H1 (cell line): ENCODE measurements at regions not wholly inside any gene's neighbourhood (a gene's known extent, or its start where the extent isn't known, plus 50 kb on each side); places are given as distances from the start of the nearest gene placed in this dataset.

Experiments used
- CTCF ChIA-PET: fragments of 300-600 bp; sonication (Branson Sonifier 250); formaldehyde crosslinking; loops from one replicate; lab custom pipeline; 2021; ENCODE audit not compliant: partially characterized antibody; lab: Charles Lee
- POLR2A ChIA-PET: fragments of 300-600 bp; sonication (Branson Sonifier 250); formaldehyde crosslinking; loops from one replicate; lab custom pipeline; 2021; ENCODE audit warnings: inconsistent platforms; ENCODE audit not compliant: partially characterized antibody; lab: Charles Lee
- DNase-seq, 2 experiments: peaks; one replicate each; pipeline versions ENCODE4 v3.0.0 to v3.0.0-alpha.2; 2010 to 2022; ENCODE audit warnings: low spot score in 2 of 2, low read depth in 1 of 2, mixed read lengths in 1 of 2
- FAIRE-seq: peaks from 2 replicates; lab custom pipeline; 2011; peaks lifted over from hg19 to GRCh38; lab: Jason Lieb, UNC
- H2AFZ ChIP-seq: 2 replicates; pipeline ENCODE4 v1.8.1; 2012; ENCODE audit warnings: low read length, inconsistent platforms
- H2AK5ac ChIP-seq: 2 replicates; pipeline ENCODE4 v1.6.1; 2013; ENCODE audit warnings: low read depth, low read length
- H2BK120ac ChIP-seq: replicated peaks from 2 replicates; pipeline ENCODE3; 2013; ENCODE audit warnings: low read depth, low read length, inconsistent platforms
- H2BK12ac ChIP-seq: 2 replicates; pipeline ENCODE4 v1.6.1; 2013; ENCODE audit warnings: low read depth, low read length
- H2BK15ac ChIP-seq: 2 replicates; pipeline ENCODE4 v1.6.1; 2013; ENCODE audit warnings: low read length
- H2BK20ac ChIP-seq: 2 replicates; pipeline ENCODE4 v1.6.1; 2013; ENCODE audit warnings: low read length
- H2BK5ac ChIP-seq: 2 replicates; pipeline ENCODE4 v1.6.1; 2013; ENCODE audit warnings: low read depth, low read length
- H3K14ac ChIP-seq: 2 replicates; pipeline ENCODE4 v1.6.1; 2013; ENCODE audit warnings: inconsistent platforms; ENCODE audit not compliant: insufficient read length
- H3K18ac ChIP-seq: 2 replicates; pipeline ENCODE4 v1.6.1; 2013; ENCODE audit warnings: low read length; ENCODE audit errors: extremely low read depth
- H3K23ac ChIP-seq: 2 replicates; pipeline ENCODE4 v1.6.1; 2013; ENCODE audit warnings: inconsistent platforms; ENCODE audit not compliant: insufficient read length
- H3K23me2 ChIP-seq: 2 replicates; pipeline ENCODE4 v1.6.1; 2013; ENCODE audit warnings: low read depth, low read length
- H3K27ac ChIP-seq: 2 replicates; pipeline ENCODE4 v1.6.1; 2011; ENCODE audit warnings: low read depth, low read length, inconsistent platforms
- H3K27me3 ChIP-seq, 4 experiments: replicated peaks in 1 of 4; 1 replicate in 1 of 4; 2 replicates in 3 of 4; pipeline versions ENCODE4 v1.6.1 to v1.8.1; 2011 to 2013; ENCODE audit warnings: low read length in 3 of 4, mild to moderate bottlenecking in 3 of 4, inconsistent platforms in 2 of 4, mixed read lengths in 2 of 4, moderate library complexity in 1 of 4; ENCODE audit not compliant: control insufficient read depth in 3 of 4, insufficient read depth in 3 of 4; ENCODE audit errors: extremely low read depth in 1 of 4
- H3K36me3 ChIP-seq, 4 experiments: 2 replicates each; pipeline versions ENCODE4 v1.6.1 to v1.8.1; 2011 to 2013; ENCODE audit warnings: mild to moderate bottlenecking in 4 of 4, low read length in 3 of 4, moderate library complexity in 2 of 4, control low read depth in 1 of 4, inconsistent platforms in 1 of 4; ENCODE audit not compliant: insufficient read depth in 4 of 4, control insufficient read depth in 2 of 4
- H3K4ac ChIP-seq: replicated peaks from 2 replicates; pipeline ENCODE3; 2013; ENCODE audit warnings: low read length, low read depth, mixed read lengths, inconsistent platforms; ENCODE audit not compliant: insufficient read length
- H3K4me1 ChIP-seq, 4 experiments: replicated peaks in 1 of 4; 1 replicate in 1 of 4; 2 replicates in 3 of 4; pipeline versions ENCODE4 v1.6.1 to v1.8.1; 2011 to 2013; ENCODE audit warnings: low read length in 3 of 4, inconsistent platforms in 2 of 4, mixed read lengths in 1 of 4; ENCODE audit not compliant: insufficient read depth in 4 of 4, control insufficient read depth in 3 of 4
- H3K4me2 ChIP-seq, 2 experiments: 2 replicates each; pipeline versions ENCODE4 v1.6.1 to v1.8.1; 2011 to 2013; ENCODE audit warnings: low read depth in 2 of 2, low read length in 2 of 2, control low read depth in 1 of 2, inconsistent platforms in 1 of 2, mild to moderate bottlenecking in 1 of 2; ENCODE audit not compliant: insufficient read depth in 1 of 2
- H3K4me3 ChIP-seq, 4 experiments: fragments of 200-600, 300-600 bp in 1 of 4; sonication (generic), shearing (Covaris generic), sonication (Bioruptor Twin) in 1 of 4; 2 replicates each; pipeline versions ENCODE4 v1.5.1 to v1.8.1; 2011 to 2016; ENCODE audit warnings: low read length in 4 of 4, low read depth in 3 of 4, control low read depth in 2 of 4, inconsistent platforms in 2 of 4, mild to moderate bottlenecking in 2 of 4, mixed read lengths in 1 of 4, moderate library complexity in 1 of 4; ENCODE audit not compliant: insufficient read depth in 2 of 4; ENCODE audit errors: extremely low read depth in 1 of 4
- H3K56ac ChIP-seq: replicated peaks from 2 replicates; pipeline ENCODE3; 2013; ENCODE audit warnings: low read depth, mild to moderate bottlenecking, mixed read lengths, low read length, inconsistent platforms; ENCODE audit not compliant: insufficient read length
- H3K79me1 ChIP-seq: 2 replicates; pipeline ENCODE4 v1.6.1; 2013; ENCODE audit warnings: low read depth, low read length, control low read depth
- H3K79me2 ChIP-seq, 2 experiments: 2 replicates each; pipeline versions ENCODE4 v1.6.1 to v1.8.1; 2012 to 2013; ENCODE audit warnings: low read length in 2 of 2, mild to moderate bottlenecking in 2 of 2, inconsistent platforms in 1 of 2; ENCODE audit not compliant: insufficient read depth in 2 of 2, control insufficient read depth in 1 of 2
- H3K9ac ChIP-seq, 4 experiments: replicated peaks in 1 of 4; 1 replicate in 1 of 4; 2 replicates in 3 of 4; pipeline versions ENCODE4 v1.6.1 to v1.8.1; 2011 to 2013; ENCODE audit warnings: low read depth in 3 of 4, low read length in 3 of 4, control low read depth in 2 of 4, mild to moderate bottlenecking in 2 of 4, moderate library complexity in 2 of 4, inconsistent platforms in 1 of 4; ENCODE audit errors: extremely low read depth in 1 of 4
- H3K9me3 ChIP-seq, 2 experiments: 2 replicates each; pipeline versions ENCODE4 v1.6.1 to v1.8.1; 2012 to 2013; ENCODE audit warnings: mild to moderate bottlenecking in 2 of 2, moderate library complexity in 2 of 2, control low read depth in 1 of 2, inconsistent platforms in 1 of 2, low read depth in 1 of 2, low read length in 1 of 2, mixed read lengths in 1 of 2; ENCODE audit not compliant: insufficient read depth in 2 of 2
- H4K20me1 ChIP-seq, 2 experiments: replicated peaks in 1 of 2; 2 replicates each; pipeline versions ENCODE3 to v1.8.1; 2011 to 2013; ENCODE audit warnings: inconsistent platforms in 2 of 2, low read length in 2 of 2, mild to moderate bottlenecking in 1 of 2; ENCODE audit not compliant: insufficient read depth in 2 of 2, control insufficient read depth in 1 of 2
- H4K5ac ChIP-seq: 2 replicates; pipeline ENCODE4 v1.6.1; 2013; ENCODE audit warnings: low read length, low read depth, mixed read lengths, inconsistent platforms; ENCODE audit not compliant: insufficient read length
- H4K8ac ChIP-seq: 2 replicates; pipeline ENCODE4 v1.8.0; 2013; ENCODE audit warnings: mild to moderate bottlenecking, moderate library complexity, low read length, inconsistent platforms; ENCODE audit not compliant: insufficient read depth; ENCODE audit errors: extremely low read depth
- H4K91ac ChIP-seq: replicated peaks from 2 replicates; pipeline ENCODE3; 2013; ENCODE audit warnings: low read length, mixed read lengths, inconsistent platforms; ENCODE audit not compliant: insufficient read length
- ATF2 ChIP-seq: IDR thresholded peaks from 2 replicates; pipeline ENCODE4 v1.6.1; 2012; ENCODE audit warnings: low read length, inconsistent platforms
- CBX8 ChIP-seq: fragments of 300-800, 300-1000 bp; sonication (generic); IDR thresholded peaks from 2 replicates; pipeline ENCODE4 v1.7.1; 2016; ENCODE audit warnings: low read depth, low read length, borderline replicate concordance
- CHD1 ChIP-seq: IDR thresholded peaks from 2 replicates; pipeline ENCODE4 v1.6.1; 2012; ENCODE audit warnings: low read depth, low read length, improper control_type of control experiment
- CHD2 ChIP-seq: IDR thresholded peaks from 2 replicates; pipeline ENCODE4 v1.6.1; 2012; ENCODE audit warnings: low read length, improper control_type of control experiment
- EZH2 ChIP-seq: fragments of 200-600 bp; sonication (generic); IDR thresholded peaks from 2 replicates; pipeline ENCODE4 v1.7.1; 2012; ENCODE audit warnings: low read depth, mild to moderate bottlenecking, moderate library complexity, low read length, inconsistent platforms; ENCODE audit not compliant: severe bottlenecking
- GABPA ChIP-seq: IDR thresholded peaks from 2 replicates; pipeline ENCODE4 v1.6.1; 2011; ENCODE audit warnings: mild to moderate bottlenecking, low read length, moderate library complexity, borderline replicate concordance; ENCODE audit not compliant: insufficient read depth
- HDAC2 ChIP-seq, 2 experiments: fragments of 300-600 bp in 1 of 2; sonication (generic) in 1 of 2; IDR thresholded peaks; 2 replicates each; pipeline ENCODE4 v1.6.1; 2011 to 2012; ENCODE audit warnings: low read depth in 2 of 2, low read length in 2 of 2, mild to moderate bottlenecking in 2 of 2, moderate library complexity in 2 of 2, borderline replicate concordance in 1 of 2, inconsistent platforms in 1 of 2
- KDM5A ChIP-seq: fragments of 200-600 bp; IDR thresholded peaks from 2 replicates; pipeline ENCODE4 v1.7.1; 2012; ENCODE audit warnings: mild to moderate bottlenecking, low read length, inconsistent platforms, mixed read lengths
- MAFK ChIP-seq: IDR thresholded peaks from 2 replicates; pipeline ENCODE4 v1.6.1; 2012; ENCODE audit warnings: low read depth, mild to moderate bottlenecking, improper control_type of control experiment, low read length
- MAX ChIP-seq: IDR thresholded peaks from 2 replicates; pipeline ENCODE4 v1.6.1; 2012; ENCODE audit warnings: inconsistent platforms
- RNF2 ChIP-seq: fragments of 200-900, 300-1000 bp; sonication (generic); IDR thresholded peaks from 2 replicates; pipeline ENCODE4 v1.7.1; 2016; ENCODE audit warnings: borderline replicate concordance, low read depth, mild to moderate bottlenecking, antibody characterized with exemption, low read length; ENCODE audit not compliant: poor library complexity, severe bottlenecking; ENCODE audit errors: missing control alignments
- SIX5 ChIP-seq: IDR thresholded peaks from 2 replicates; pipeline ENCODE4 v1.6.1; 2011; ENCODE audit warnings: mild to moderate bottlenecking, low read depth, low read length
- TAF1 ChIP-seq: IDR thresholded peaks from 2 replicates; pipeline ENCODE4 v1.6.1; 2011; ENCODE audit warnings: mild to moderate bottlenecking, low read depth, low read length
- WGBS, 2 experiments: shearing (Covaris generic) in 1 of 2; methylation state at CpG; one replicate each; pipeline versions ENCODE4 v1.1.6 to v1.1.7; 2013 to 2015; ENCODE audit warnings: low lambda C conversion rate in 2 of 2, mixed read lengths in 2 of 2, inconsistent platforms in 1 of 2, low coverage in 1 of 2, missing lambda C conversion rate in 1 of 2; ENCODE audit not compliant: insufficient replicate concordance in 2 of 2, insufficient coverage in 1 of 2, insufficient read length in 1 of 2; ENCODE audit errors: extremely low coverage in 1 of 2, missing lambda C conversion rate in 1 of 2; 5-methylcytosine and 5-hydroxymethylcytosine counted together

- no peaks in the 10 kb centered on the region for H3K36me3 ChIP-seq
- no peak overlapping the region for H3K56ac ChIP-seq
- H3K9ac ChIP-seq = no peak overlapping the region
- no peak overlapping the region for H3K4ac ChIP-seq
- no peak overlapping the region for H3K23ac ChIP-seq
- H3K27me3 ChIP-seq = no peaks in the 10 kb centered on the region
- H2BK15ac ChIP-seq = no peak overlapping the region
- peaks cover 0 to 6% (median 3%) of the 10 kb centered on the region in 4 experiments; a peak in 2 of 7 replicates for H3K4me1 ChIP-seq
- H2BK20ac ChIP-seq = no peak overlapping the region
- no peak overlapping the region for H2AK5ac ChIP-seq
- H4K20me1 ChIP-seq = no peaks in the 10 kb centered on the region
- H2BK5ac ChIP-seq = no peak overlapping the region
- no peak overlapping the region for H4K5ac ChIP-seq
- H3K27ac ChIP-seq = no peak overlapping the region
- no peak overlapping the region for H3K4me3 ChIP-seq
- DNase-seq (no peak), FAIRE-seq (no peak)
- CTCF ChIA-PET = no interaction called here
- H4K8ac ChIP-seq = no peak overlapping the region
- no peak overlapping the region for H3K4me2 ChIP-seq
- no peaks in the 10 kb centered on the region for H3K79me2 ChIP-seq
- H3K18ac ChIP-seq = no peak overlapping the region
- no peak overlapping the region for H2BK12ac ChIP-seq
- no peaks in the 10 kb centered on the region for H3K23me2 ChIP-seq
- H3K9me3 ChIP-seq = no peaks in the 10 kb centered on the region
- 90% methylated on average over 4 of the region's 4 CpGs; no CpG with 5 or more reads in 1 of the 2 experiments for WGBS, 2 experiments
- H2AFZ ChIP-seq = no peak overlapping the region
- POLR2A ChIA-PET = no interaction called here
- H2BK120ac ChIP-seq = no peak overlapping the region
- H3K79me1 ChIP-seq = no peaks in the 10 kb centered on the region
- no peak overlapping the region for H4K91ac ChIP-seq
- H3K14ac ChIP-seq = no peak overlapping the region
- no peak for TF ChIP-seq MAFK
- TF ChIP-seq CBX8 = no peak
- no peak for TF ChIP-seq CHD1
- TF ChIP-seq MAX = no peak
- TF ChIP-seq RNF2 = no peak
- no peak for TF ChIP-seq HDAC2 (IDR thresholded peaks at IDR 0.05; ENCODE audit: borderline replicate concordance in 1 of 2, low read depth in 2 of 2, low read length in 2 of 2)
- TF ChIP-seq SIX5 = no peak
- TF ChIP-seq KDM5A = no peak
- TF ChIP-seq CHD2 = no peak
- no peak for TF ChIP-seq EZH2
- no peak for TF ChIP-seq GABPA
- TF ChIP-seq ATF2 = no peak
- TF ChIP-seq TAF1 = no peak
These were observed 525.9 kb upstream of the ZNF608 start for GRCh38 chr5:125272357-125272756.
